Activated CD8-positive, alpha-beta memory T cell treated with anti-CD3 and anti-CD28 coated beads, Interleukin-2, amount 50 U/mL, for 4 hours (primary cell): ENCODE measurements at regions not wholly inside any gene's neighbourhood (a gene's known extent, or its start where the extent isn't known, plus 50 kb on each side); places are given as distances from the start of the nearest gene placed in this dataset.

Experiments used
- DNase-seq: peaks from one replicate; pipeline ENCODE4 v3.0.0-alpha.2; 2020

GRCh38 chr6:156557911-156558259 lies 219.3 kb upstream of the ARID1B start:
- no peak for DNase-seq

- DNase-seq: no peak
These were observed 219.8 kb upstream of the ARID1B start for GRCh38 chr6:156557251-156557910.

DNA sequence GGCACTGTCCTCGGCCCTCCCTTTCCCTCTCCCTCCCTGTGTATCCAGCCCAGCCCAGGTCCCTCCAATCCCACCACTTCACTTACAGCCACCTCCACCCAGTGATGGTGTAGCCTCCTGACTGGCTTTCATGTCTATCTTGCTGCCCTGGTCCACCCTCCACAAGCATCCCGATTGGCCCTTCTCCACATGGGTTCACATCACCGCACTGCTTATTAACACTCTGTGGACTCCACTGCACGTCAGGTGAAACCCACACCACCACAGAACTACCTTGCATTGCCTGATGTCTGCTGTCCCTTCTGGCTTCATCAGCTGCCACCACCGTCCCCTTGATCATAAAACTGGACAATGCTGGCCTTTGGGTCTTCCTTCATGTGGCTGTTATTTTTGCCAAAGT lies 220.4 kb upstream of the ARID1B start:
- no peak for DNase-seq

DNA sequence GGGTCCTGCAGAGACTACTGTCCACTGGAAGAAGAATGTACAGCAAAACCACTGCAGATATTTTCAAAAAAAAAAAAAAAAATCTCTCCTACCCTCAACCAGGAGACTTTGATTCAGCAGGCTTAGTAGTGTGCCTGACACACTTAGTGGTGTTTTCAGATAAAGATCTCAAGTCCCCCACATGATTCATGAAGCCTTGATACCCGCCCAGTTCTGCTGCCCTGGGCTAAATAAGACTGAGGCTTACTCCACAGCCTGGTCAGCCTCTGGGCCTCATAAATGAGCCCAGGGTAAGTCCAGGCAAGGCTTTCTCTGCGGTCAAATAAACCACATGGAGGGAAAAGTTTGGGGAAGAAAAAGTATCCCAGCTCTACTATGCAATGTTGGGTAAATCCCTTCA lies 222.1 kb upstream of the ARID1B start:
- DNase-seq: no peak

DNA sequence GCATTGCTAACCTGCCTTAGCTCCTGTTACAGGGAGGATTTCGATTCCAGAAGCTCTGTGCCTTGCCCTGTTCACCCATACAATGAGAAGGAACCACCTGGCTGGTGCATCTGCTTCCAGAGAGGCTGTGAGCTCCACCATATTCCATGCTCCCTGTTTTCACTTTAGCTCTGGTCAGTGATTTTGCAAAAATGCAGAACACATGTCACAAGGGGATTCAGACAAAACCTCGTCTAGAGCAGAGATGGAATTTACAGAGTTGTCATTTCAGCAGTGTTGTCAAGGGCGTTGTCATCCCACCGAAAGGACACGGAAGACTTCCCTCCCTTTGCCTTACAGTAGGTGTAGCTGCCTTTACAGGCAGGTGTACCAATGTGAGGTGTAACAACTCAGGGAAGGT lies 223.0 kb upstream of the ARID1B start:
- no peak for DNase-seq

- DNase-seq: no peak
These were observed 224.3 kb upstream of the ARID1B start for GRCh38 chr6:156552849-156553248.

DNA sequence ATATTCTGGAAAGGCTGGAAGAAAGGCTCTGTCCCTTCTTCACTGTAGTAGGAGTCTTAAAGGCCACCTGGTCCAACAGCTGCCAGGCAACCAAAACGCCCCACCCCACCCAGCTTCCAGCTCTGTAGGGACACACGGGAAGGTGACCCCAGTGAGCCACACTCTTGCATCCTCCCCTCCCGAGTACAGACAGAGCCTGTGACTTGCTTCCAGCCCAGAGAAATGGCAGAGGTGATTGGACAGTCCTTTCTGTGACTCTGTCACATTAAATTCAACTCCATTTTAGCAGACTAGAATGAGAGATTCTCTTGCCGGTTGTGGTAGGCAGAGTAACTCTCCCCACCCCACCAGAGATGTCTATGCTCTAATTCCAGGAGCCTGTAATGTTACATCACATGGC lies 226.2 kb upstream of the ARID1B start:
- no peak for DNase-seq

DNA sequence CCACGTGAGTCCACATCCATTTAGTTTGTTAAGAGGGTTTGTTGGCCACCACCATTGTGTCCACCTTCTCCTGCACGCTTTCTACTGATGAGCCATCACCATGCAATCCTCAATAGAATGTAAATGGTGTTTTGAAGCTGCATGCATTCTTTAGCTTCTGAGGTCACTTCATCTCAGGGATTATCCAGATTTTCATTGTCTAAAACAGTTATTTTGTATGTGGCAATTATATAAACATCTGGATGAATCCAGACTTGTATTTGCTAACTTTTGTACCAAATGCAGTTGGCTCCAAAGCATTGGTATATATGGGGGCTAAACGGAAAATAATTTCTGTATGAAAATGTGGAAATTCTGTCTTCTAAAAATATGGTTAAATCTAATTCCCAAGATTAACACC lies 231.2 kb upstream of the ARID1B start:
- no peak for DNase-seq

GRCh38 chr6:156545021-156545420 lies 232.2 kb upstream of the ARID1B start:
- no peak for DNase-seq

GRCh38 chr6:156544046-156544445 lies 233.1 kb upstream of the ARID1B start:
- no peak for DNase-seq

DNA sequence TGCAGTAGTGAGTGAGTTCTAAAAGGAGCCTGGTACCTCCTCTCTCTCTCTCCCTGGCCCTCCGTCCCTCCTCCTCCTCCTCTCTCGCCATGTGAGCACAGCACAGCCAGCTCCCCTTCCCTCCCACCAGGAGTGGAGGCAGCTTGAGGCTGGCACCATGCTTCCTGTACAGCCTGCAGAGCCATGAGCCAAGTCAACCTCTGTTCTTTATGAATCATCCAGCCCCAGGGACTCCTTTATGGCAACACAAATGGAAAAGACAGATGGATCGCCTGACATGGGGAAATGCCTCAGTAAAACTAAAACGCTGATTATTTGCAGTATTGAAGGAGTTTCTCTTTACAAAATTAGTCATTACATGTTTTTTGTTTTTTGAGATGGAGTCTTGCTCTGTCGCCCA lies 233.7 kb upstream of the ARID1B start:
- no peak for DNase-seq

- no peak for DNase-seq
These were observed 238.1 kb upstream of the ARID1B start for GRCh38 chr6:156538875-156539660.

GRCh38 chr6:156534594-156534993 lies 242.6 kb upstream of the ARID1B start:
- DNase-seq: no peak

- DNase-seq: no peak
These were observed 243.2 kb upstream of the ARID1B start for GRCh38 chr6:156533872-156534524.

- no peak for DNase-seq
These were observed 251.1 kb upstream of the ARID1B start for GRCh38 chr6:156526081-156526480.

- DNase-seq: no peak
These were observed 251.6 kb upstream of the ARID1B start for GRCh38 chr6:156525541-156525940.

DNA sequence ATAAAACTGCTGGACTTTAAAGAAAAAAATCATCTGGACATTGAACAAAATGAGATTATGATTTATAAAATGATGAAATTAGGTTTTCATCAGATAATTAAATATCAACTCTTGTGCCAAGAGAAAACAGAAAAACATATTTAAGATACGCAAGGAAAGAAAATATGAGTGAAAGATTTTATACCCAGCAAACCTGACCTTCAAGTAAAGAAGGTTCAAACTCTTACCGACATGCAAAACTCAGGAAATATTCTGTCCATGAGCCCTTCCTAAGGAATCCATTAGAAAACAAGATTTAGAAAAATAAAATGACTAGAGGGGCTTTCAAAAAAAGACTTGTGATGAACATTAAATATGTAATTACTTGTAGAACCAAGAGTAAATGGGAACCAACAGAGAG lies 257.2 kb upstream of the ARID1B start:
- no peak for DNase-seq

DNA sequence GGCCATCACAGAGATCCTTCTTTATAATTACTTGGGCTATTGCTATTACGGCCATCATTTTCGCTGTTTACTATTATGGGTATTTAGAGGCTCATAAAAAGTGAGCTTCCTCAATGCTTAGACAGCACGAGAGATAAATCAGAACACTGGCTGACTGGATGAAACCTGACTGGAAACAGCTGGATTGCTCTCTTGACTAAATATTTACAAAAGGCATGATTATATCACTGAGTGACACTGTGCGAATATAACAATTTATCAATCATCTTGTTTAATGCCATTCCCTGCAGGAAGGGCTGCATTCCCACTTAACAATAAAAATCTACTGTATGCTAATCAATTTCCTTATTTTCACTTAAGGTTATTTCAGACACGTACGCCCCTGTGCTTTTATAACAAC lies 260.1 kb upstream of the ARID1B start:
- no peak for DNase-seq

DNA sequence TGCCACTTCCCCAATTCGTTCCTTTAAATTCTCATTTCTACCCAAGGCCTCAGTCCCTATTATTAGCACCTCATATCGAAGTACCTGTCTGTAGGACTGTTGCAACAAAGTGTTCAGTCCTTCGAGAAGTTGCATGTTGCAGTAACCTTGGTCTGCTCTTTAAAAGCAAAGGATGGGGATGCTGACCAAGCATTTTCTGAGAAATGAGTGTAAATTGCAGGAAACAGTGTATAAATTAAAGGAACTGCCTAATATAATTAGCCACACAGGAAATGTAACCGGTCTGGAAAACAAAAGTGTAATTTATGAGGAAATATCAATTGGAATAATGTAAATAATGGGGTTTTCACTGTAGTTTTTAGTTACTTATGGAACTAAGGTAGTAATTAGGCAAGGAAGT lies 261.9 kb upstream of the ARID1B start:
- DNase-seq: no peak

- no peak for DNase-seq
These were observed 263.7 kb upstream of the ARID1B start for GRCh38 chr6:156513504-156513903.

- no peak for DNase-seq
These were observed 265.6 kb upstream of the ARID1B start for GRCh38 chr6:156511570-156511969.

- no peak for DNase-seq
These were observed 266.1 kb upstream of the ARID1B start for GRCh38 chr6:156511051-156511450.

DNA sequence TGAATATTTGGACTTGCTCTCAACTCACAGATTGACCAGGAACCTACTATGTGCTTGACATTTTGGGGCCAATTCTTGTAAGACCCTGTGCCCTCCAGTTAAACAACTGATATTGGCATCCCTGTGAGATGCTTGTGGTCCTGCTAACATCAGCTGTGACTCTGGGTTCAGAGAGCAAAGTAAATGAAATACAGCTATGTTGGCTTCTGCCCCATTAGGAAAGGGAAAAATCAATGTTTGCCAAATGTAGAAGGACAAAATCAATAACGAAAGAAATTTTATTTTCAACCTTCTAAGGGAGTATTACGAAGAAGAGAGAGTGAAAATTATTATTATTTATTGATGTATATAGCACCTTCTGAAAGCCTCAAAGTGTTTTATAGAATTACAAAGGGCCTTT lies 266.9 kb upstream of the ARID1B start:
- no peak for DNase-seq

DNA sequence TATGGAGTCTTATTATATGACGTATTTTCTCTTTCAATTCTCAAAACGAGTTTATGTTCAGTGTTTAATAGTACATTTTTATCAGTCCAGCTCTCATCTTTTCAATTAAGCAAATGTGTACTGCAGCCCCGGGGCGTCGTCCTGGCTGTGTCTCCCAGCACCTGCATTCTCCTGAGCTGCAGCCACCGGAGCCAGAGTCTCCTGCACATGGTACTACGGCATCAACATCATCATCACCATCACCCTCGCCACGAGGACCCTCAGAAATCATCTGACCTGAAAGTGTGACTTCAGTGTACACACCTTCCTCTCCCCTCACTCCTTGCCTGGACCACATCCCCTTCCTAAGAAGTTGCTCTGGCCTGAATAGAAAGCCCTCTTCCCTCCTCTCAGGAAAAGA lies 267.7 kb upstream of the ARID1B start:
- no peak for DNase-seq
